ENCODE measurements at regions not wholly inside any gene's neighbourhood (a gene's known extent, or its start where the extent isn't known, plus 50 kb on each side); places are given as distances from the start of the nearest gene placed in this dataset.

DNA sequence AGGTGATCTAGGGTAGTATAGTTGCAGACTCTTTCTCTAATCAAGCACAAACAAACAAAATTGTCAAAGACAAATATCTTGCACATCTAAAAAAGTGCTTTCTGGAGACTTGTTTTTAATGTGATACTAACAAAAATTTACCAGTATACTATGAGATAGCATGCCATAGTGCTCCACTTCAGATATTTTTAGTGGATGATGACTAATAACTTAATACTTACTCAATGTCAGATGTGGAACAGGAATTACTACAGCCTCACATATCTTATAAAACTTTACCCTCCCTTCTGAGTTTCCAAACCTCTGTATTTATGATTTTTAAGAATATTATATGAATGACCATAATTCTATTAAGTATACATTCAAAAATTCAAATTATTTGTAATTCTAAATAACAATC lies 1162.0 kb upstream of the SLC39A10 start:
- no peak overlapping the region for H3K4me3 Mint-ChIP-seq
- H3K9me3 ChIP-seq (replicated peaks in 1 of 2; ENCODE audit: control insufficient read depth in 1 of 2, insufficient read depth in 1 of 2, low read length in 2 of 2) = no peaks in the 10 kb centered on the region
- no peaks in the 10 kb centered on the region for H3K36me3 Mint-ChIP-seq
- H3K27ac Mint-ChIP-seq = no peak overlapping the region
- H3K4me1 ChIP-seq (ENCODE audit: control insufficient read depth in 1 of 2, insufficient read depth in 2 of 2, low read length in 2 of 2) = no peaks in the 10 kb centered on the region
- H2AFZ ChIP-seq (ENCODE audit: insufficient read depth, low read depth, low read length, poor library complexity, severe bottlenecking) = no peak overlapping the region
- no peak overlapping the region for H3K4me3 ChIP-seq (replicated peaks in 1 of 3; ENCODE audit: low read depth in 2 of 3, low read length in 3 of 3)
- H3K9me3 Mint-ChIP-seq = no peaks in the 10 kb centered on the region
- no peaks in the 10 kb centered on the region for H3K27me3 Mint-ChIP-seq (ENCODE audit: low read depth in 3 of 3)
- H3K9ac ChIP-seq (ENCODE audit: insufficient read depth, low read length, poor library complexity, severe bottlenecking) = no peak overlapping the region
- DNase-seq = no peak
- H3K27ac ChIP-seq (ENCODE audit: low read depth in 1 of 2, low read length in 2 of 2) = no peak overlapping the region
- H3K4me2 ChIP-seq (replicated peaks; ENCODE audit: extremely low read depth, low read length, poor library complexity, severe bottlenecking) = no peak overlapping the region
- H3K4me1 Mint-ChIP-seq = no peaks in the 10 kb centered on the region
- intact Hi-C loops (cut with micrococcal nuclease) = no loop called here
- no peaks in the 10 kb centered on the region for H4K20me1 ChIP-seq (ENCODE audit: insufficient read depth, low read length)
- H3K27me3 ChIP-seq (ENCODE audit: control insufficient read depth in 2 of 2, insufficient read depth in 2 of 2, low read length in 2 of 2) = no peaks in the 10 kb centered on the region
- TF ChIP-seq, protein P1, sequence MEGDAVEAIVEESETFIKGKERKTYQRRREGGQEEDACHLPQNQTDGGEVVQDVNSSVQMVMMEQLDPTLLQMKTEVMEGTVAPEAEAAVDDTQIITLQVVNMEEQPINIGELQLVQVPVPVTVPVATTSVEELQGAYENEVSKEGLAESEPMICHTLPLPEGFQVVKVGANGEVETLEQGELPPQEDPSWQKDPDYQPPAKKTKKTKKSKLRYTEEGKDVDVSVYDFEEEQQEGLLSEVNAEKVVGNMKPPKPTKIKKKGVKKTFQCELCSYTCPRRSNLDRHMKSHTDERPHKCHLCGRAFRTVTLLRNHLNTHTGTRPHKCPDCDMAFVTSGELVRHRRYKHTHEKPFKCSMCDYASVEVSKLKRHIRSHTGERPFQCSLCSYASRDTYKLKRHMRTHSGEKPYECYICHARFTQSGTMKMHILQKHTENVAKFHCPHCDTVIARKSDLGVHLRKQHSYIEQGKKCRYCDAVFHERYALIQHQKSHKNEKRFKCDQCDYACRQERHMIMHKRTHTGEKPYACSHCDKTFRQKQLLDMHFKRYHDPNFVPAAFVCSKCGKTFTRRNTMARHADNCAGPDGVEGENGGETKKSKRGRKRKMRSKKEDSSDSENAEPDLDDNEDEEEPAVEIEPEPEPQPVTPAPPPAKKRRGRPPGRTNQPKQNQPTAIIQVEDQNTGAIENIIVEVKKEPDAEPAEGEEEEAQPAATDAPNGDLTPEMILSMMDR (IDR thresholded peaks at IDR 0.05) = no peak
- H3K36me3 ChIP-seq (replicated peaks in 1 of 2; ENCODE audit: control insufficient read depth in 1 of 2, insufficient read depth in 2 of 2, low read length in 2 of 2) = no peaks in the 10 kb centered on the region
- no peaks in the 10 kb centered on the region for H3K79me2 ChIP-seq (ENCODE audit: insufficient read depth, low read length)

DNA sequence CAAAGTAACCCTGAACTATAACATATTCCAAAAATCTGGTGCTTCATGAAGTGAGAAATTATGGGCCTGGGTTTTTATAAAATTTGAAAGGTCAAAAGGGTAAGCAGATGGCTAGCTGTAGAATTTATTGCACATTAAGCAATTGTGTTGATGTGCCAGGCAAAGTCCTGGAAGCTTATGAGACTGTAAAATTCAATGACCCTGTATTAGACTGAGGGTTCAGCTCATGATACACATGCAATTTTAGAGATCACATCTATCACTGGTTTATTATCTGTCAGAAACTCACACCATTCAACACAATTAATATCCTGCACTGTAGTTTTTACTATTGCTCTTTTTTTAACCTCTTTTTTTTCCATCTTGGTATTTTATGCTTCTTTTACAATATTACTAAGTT lies 1162.6 kb upstream of the SLC39A10 start:
- H3K9me3 Mint-ChIP-seq = no peaks in the 10 kb centered on the region
- no peak for DNase-seq
- H3K27me3 Mint-ChIP-seq (ENCODE audit: low read depth in 3 of 3) = no peaks in the 10 kb centered on the region
- no peaks in the 10 kb centered on the region for H3K9me3 ChIP-seq (replicated peaks in 1 of 2; ENCODE audit: control insufficient read depth in 1 of 2, insufficient read depth in 1 of 2, low read length in 2 of 2)
- H3K4me2 ChIP-seq (replicated peaks; ENCODE audit: extremely low read depth, low read length, poor library complexity, severe bottlenecking) = no peak overlapping the region
- no peak overlapping the region for H2AFZ ChIP-seq (ENCODE audit: insufficient read depth, low read depth, low read length, poor library complexity, severe bottlenecking)
- H3K9ac ChIP-seq (ENCODE audit: insufficient read depth, low read length, poor library complexity, severe bottlenecking) = no peak overlapping the region
- no peaks in the 10 kb centered on the region for H3K36me3 ChIP-seq (replicated peaks in 1 of 2; ENCODE audit: control insufficient read depth in 1 of 2, insufficient read depth in 2 of 2, low read length in 2 of 2)
- H3K4me3 Mint-ChIP-seq = no peak overlapping the region
- no peaks in the 10 kb centered on the region for H3K36me3 Mint-ChIP-seq
- intact Hi-C loops (cut with micrococcal nuclease) = no loop called here
- H3K79me2 ChIP-seq (ENCODE audit: insufficient read depth, low read length) = no peaks in the 10 kb centered on the region
- H3K4me1 ChIP-seq (ENCODE audit: control insufficient read depth in 1 of 2, insufficient read depth in 2 of 2, low read length in 2 of 2) = no peaks in the 10 kb centered on the region
- no peaks in the 10 kb centered on the region for H3K4me1 Mint-ChIP-seq
- H4K20me1 ChIP-seq (ENCODE audit: insufficient read depth, low read length) = no peaks in the 10 kb centered on the region
- no peak overlapping the region for H3K4me3 ChIP-seq (replicated peaks in 1 of 3; ENCODE audit: low read depth in 2 of 3, low read length in 3 of 3)
- H3K27ac ChIP-seq (ENCODE audit: low read depth in 1 of 2, low read length in 2 of 2) = no peak overlapping the region
- TF ChIP-seq, protein P1 (IDR thresholded peaks at IDR 0.05) = no peak
- H3K27ac Mint-ChIP-seq = no peak overlapping the region
- no peaks in the 10 kb centered on the region for H3K27me3 ChIP-seq (ENCODE audit: control insufficient read depth in 2 of 2, insufficient read depth in 2 of 2, low read length in 2 of 2)

All from CD14-positive monocyte (primary cell).